ENCODE measurements at regions not wholly inside any gene's neighbourhood (a gene's known extent, or its start where the extent isn't known, plus 50 kb on each side); places are given as distances from the start of the nearest gene placed in this dataset.

- Mint-ChIP-seq H3K27me3 (ENCODE audit: insufficient read depth, unreplicated experiment) (no peaks in the 10 kb centered on the region), H3K9me3 (ENCODE audit: unreplicated experiment) (no peaks in the 10 kb centered on the region), H3K4me1 (ENCODE audit: insufficient read depth, unreplicated experiment) (peaks cover 7% of the 10 kb centered on the region), H3K36me3 (ENCODE audit: insufficient read depth, unreplicated experiment) (no peaks in the 10 kb centered on the region), H3K4me3 (ENCODE audit: unreplicated experiment) (no peak overlapping the region), H3K27ac (ENCODE audit: low read depth, unreplicated experiment) (no peak overlapping the region)
- ChIA-PET CTCF (interaction anchor here (0.5 to 2.3 kb wide), 5 partner anchors 8 to 1690 kb away, joined by 3 to 14 read pairs (median 3); no protein-coding TSS in a partner anchor), POLR2A (interaction anchor here (0.6 to 1.5 kb wide), 4 partner anchors 13 to 528 kb away, joined by 3 to 4 read pairs (median 3); no protein-coding TSS in a partner anchor)
- peak; percentile 37 for DNase-seq (ENCODE audit: unreplicated experiment)
- TF ChIP-seq CTCF (IDR thresholded peaks at IDR 0.05; ENCODE audit: unreplicated experiment), result no peak
- intact Hi-C loops (cut with micrococcal nuclease), result no loop called here
- BruUV-seq (replicated peaks), result no TSS peak
Observed at GRCh38 chr4:86482306-86483172, 111.6 kb upstream of the PTPN13 start.

GRCh38 chr4:86483173-86483490, 111.0 kb upstream of the PTPN13 start:
- no peak for TF ChIP-seq CTCF (IDR thresholded peaks at IDR 0.05; ENCODE audit: unreplicated experiment)
- Mint-ChIP-seq H3K4me1 (ENCODE audit: insufficient read depth, unreplicated experiment) (peaks cover 7% of the 10 kb centered on the region), H3K9me3 (ENCODE audit: unreplicated experiment) (no peaks in the 10 kb centered on the region), H3K36me3 (ENCODE audit: insufficient read depth, unreplicated experiment) (no peaks in the 10 kb centered on the region), H3K27ac (ENCODE audit: low read depth, unreplicated experiment) (no peak overlapping the region), H3K4me3 (ENCODE audit: unreplicated experiment) (no peak overlapping the region), H3K27me3 (ENCODE audit: insufficient read depth, unreplicated experiment) (no peaks in the 10 kb centered on the region)
- CTCF ChIA-PET, result interaction anchor here (0.5 to 2.3 kb wide), 3 partner anchors 13 to 1690 kb away, joined by 3 to 14 read pairs (median 3); no protein-coding TSS in a partner anchor
- no peak for DNase-seq (ENCODE audit: unreplicated experiment)
- intact Hi-C loops (cut with micrococcal nuclease), result no loop called here
- no TSS peak for BruUV-seq (replicated peaks)
- POLR2A ChIA-PET, result interaction anchor here (0.6 to 1.5 kb wide), 4 partner anchors 12 to 529 kb away, joined by 3 to 4 read pairs (median 3); no protein-coding TSS in a partner anchor

- H3K27ac Mint-ChIP-seq (ENCODE audit: low read depth, unreplicated experiment), result no peak overlapping the region
Observed at GRCh38 chr4:86483773-86484172, 110.3 kb upstream of the PTPN13 start.

More at GRCh38 chr4:86483773-86484172, 110.3 kb upstream of the PTPN13 start:
- no peak for TF ChIP-seq CTCF (IDR thresholded peaks at IDR 0.05; ENCODE audit: unreplicated experiment)
- Mint-ChIP-seq H3K27me3 (ENCODE audit: insufficient read depth, unreplicated experiment) (no peaks in the 10 kb centered on the region), H3K9me3 (ENCODE audit: unreplicated experiment) (no peaks in the 10 kb centered on the region), H3K4me1 (ENCODE audit: insufficient read depth, unreplicated experiment) (peaks cover 7% of the 10 kb centered on the region), H3K36me3 (ENCODE audit: insufficient read depth, unreplicated experiment) (no peaks in the 10 kb centered on the region), H3K4me3 (ENCODE audit: unreplicated experiment) (no peak overlapping the region)
- CTCF ChIA-PET, result interaction anchor here (0.7 to 2.3 kb wide), 2 partner anchors 13 to 14 kb away, joined by 3 to 14 read pairs; no protein-coding TSS in a partner anchor
- intact Hi-C loops (cut with micrococcal nuclease), result no loop called here
- BruUV-seq (replicated peaks), result no TSS peak
- DNase-seq (ENCODE audit: unreplicated experiment), result no peak
- POLR2A ChIA-PET, result interaction anchor here (1.2 kb wide), 1 partner anchor 12 kb away, joined by 3 read pairs; no protein-coding TSS in a partner anchor

Data from MCF 10A (cell line).